Body of pancreas (tissue), 4 donors: ENCODE measurements at regions not wholly inside any gene's neighbourhood (a gene's known extent, or its start where the extent isn't known, plus 50 kb on each side); places are given as distances from the start of the nearest gene placed in this dataset.

Experiments
- ATAC-seq: fragments of 150-250 bp; one replicate; pipeline ENCODE4 v1.9.1; 2016
- DNase-seq, 4 donors: peaks; one replicate each; pipeline ENCODE4 v3.0.0-alpha.2; 2019
- H3K27ac ChIP-seq, 4 donors: fragments of 200-600 bp; sonication (generic); 1 replicate in 3 of 4; 2 replicates in 1 of 4; pipeline versions ENCODE4 v1.5.1 to v1.6.1; 2016 to 2019; ENCODE audit warnings: mild to moderate bottlenecking in 1 of 4, mixed read lengths in 1 of 4, moderate library complexity in 1 of 4
- H3K27me3 ChIP-seq, 2 donors: fragments of 200-600 bp; sonication (generic); one replicate each; pipeline ENCODE4 v1.6.0; 2016; ENCODE audit warnings: mild to moderate bottlenecking in 1 of 2
- H3K36me3 ChIP-seq, 2 donors: fragments of 200-600 bp; sonication (generic); replicated peaks in 1 of 2; 2 replicates each; pipeline ENCODE4 v1.5.1; 2016; ENCODE audit warnings: low read depth in 2 of 2; ENCODE audit not compliant: insufficient read depth in 1 of 2
- H3K4me1 ChIP-seq: fragments of 200-600 bp; sonication (generic); one replicate; pipeline ENCODE4 v1.6.0; 2016
- H3K4me3 ChIP-seq, 2 donors: fragments of 200-600 bp; sonication (generic); 1 replicate in 1 of 2; 2 replicates in 1 of 2; pipeline ENCODE4 v1.5.1; 2016 to 2019
- H3K9me3 ChIP-seq, 3 donors: fragments of 200-600 bp; sonication (generic); 1 replicate in 2 of 3; 2 replicates in 1 of 3; pipeline ENCODE4 v1.5.1; 2016
- POLR2A ChIP-seq, 3 donors: fragments of 450-650 bp; IDR thresholded peaks; one replicate each; pipeline ENCODE4 v1.6.1; 2016; ENCODE audit warnings: antibody characterized with exemption in 3 of 3, mild to moderate bottlenecking in 2 of 3
- WGBS, 2 donors: methylation state at CpG; one replicate each; pipeline ENCODE4 v1.1.5; 2017; 5-methylcytosine and 5-hydroxymethylcytosine counted together
- intact Hi-C: fragments of 100-400 bp; cut with DNase I; formaldehyde crosslinking; loops from one replicate; pipeline ENCODE4 v1.15.1; 2023
- TF ChIP-seq, protein P1 (sequence below), 7 experiments: fragments of 450-650 bp in 4 of 7; fragments of 200-600 bp in 3 of 7; sonication (generic) in 3 of 7; IDR thresholded peaks; one replicate each; pipeline ENCODE4 v1.5.1; 2016 to 2019; ENCODE audit warnings: antibody characterized with exemption in 7 of 7

DNA sequence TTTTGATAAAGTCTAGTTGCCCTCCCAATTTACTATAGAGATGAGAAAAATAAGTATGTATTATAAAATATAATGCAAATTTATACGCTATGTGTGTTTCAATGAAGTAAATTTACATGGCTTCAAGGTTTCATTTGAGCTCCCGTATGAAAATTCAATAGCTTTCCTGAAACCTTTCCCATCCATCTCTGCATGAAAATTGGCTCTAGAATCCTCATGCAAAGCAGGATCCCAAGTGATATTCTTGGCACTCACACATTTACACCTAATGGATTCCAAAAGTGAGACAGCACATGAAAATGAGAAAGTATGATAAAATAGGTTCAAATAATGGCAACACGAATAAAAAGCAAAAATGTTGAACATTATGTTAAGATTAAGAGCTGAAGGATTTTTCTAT is 1595.8 kb upstream of the SEL1L start:
- Histone ChIP-seq H3K27me3 (no peaks in the 10 kb centered on the region), H3K9me3 (no peaks in the 10 kb centered on the region), H3K27ac (no peak overlapping the region), H3K4me1 (no peaks in the 10 kb centered on the region), H3K4me3 (no peak overlapping the region), H3K36me3 (no peaks in the 10 kb centered on the region)
- ATAC-seq (no peak), DNase-seq (no peak)
- TF ChIP-seq, protein P1, sequence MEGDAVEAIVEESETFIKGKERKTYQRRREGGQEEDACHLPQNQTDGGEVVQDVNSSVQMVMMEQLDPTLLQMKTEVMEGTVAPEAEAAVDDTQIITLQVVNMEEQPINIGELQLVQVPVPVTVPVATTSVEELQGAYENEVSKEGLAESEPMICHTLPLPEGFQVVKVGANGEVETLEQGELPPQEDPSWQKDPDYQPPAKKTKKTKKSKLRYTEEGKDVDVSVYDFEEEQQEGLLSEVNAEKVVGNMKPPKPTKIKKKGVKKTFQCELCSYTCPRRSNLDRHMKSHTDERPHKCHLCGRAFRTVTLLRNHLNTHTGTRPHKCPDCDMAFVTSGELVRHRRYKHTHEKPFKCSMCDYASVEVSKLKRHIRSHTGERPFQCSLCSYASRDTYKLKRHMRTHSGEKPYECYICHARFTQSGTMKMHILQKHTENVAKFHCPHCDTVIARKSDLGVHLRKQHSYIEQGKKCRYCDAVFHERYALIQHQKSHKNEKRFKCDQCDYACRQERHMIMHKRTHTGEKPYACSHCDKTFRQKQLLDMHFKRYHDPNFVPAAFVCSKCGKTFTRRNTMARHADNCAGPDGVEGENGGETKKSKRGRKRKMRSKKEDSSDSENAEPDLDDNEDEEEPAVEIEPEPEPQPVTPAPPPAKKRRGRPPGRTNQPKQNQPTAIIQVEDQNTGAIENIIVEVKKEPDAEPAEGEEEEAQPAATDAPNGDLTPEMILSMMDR (IDR thresholded peaks at IDR 0.05) = no peak
- TF ChIP-seq POLR2A (IDR thresholded peaks at IDR 0.05) = no peak
- intact Hi-C loops = no loop called here
- WGBS, 2 donors = 82 to 83% methylated on average over 3 of the region's 3 CpGs

DNA sequence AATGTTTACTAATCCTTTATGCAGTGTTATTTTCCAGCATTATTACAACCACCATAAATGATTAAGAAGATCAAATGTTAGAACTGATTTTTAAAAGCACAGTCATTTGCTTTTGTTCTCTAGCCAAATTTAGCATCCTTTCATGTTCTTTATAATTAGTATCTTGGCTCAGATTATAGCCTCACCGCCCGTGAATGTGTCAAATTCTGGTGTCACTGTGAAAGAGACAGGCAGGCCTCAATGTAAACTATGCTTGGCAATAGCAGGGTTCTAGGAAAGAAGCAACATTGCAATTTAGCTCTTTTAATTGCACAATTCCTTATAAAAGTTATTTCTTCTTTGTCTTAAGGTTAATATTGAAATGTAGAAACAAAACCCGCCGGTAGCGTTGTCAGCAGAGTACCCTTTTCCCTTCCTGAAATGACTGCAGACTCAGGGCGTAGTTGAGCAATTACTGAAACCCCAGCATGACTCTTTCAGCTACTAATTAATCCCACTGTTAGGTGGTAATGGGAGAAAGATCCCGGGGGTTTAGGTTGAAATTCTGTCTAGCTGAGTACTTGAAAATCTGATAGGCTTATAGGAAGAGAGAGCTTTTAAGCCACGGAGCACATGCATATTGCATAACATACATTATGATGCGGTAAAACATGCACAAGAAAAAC is 1600.5 kb upstream of the SEL1L start:
- H3K9me3 ChIP-seq = no peaks in the 10 kb centered on the region
- no peak overlapping the region for H3K4me3 ChIP-seq
- DNase-seq (no peak), ATAC-seq (no peak)
- no peak overlapping the region for H3K27ac ChIP-seq
- no peaks in the 10 kb centered on the region for H3K36me3 ChIP-seq
- H3K27me3 ChIP-seq = no peaks in the 10 kb centered on the region
- TF ChIP-seq POLR2A (IDR thresholded peaks at IDR 0.05) = no peak
- TF ChIP-seq, protein P1 (IDR thresholded peaks at IDR 0.05) = no peak
- WGBS, 2 donors = 71 to 78% methylated on average over 9 of the region's 9 CpGs
- intact Hi-C loops = no loop called here
- no peaks in the 10 kb centered on the region for H3K4me1 ChIP-seq

DNA sequence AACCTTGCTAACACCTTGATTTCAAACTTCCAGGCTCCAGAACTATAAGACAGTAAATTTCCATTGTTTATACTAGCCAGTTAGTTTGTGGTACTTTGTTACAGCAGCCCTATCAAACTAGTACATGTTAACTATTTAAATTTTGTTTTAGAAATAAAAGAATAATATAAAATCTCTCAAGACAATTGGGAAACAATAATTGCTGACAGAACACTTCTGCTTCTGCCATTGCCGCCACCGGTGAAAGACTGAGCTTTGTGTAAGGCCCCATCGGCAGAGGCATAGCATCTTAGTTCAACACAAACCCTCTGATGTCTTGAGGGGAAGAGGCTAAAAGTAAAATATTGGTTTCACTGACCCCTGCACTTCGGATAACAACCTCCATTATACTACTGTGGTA is 1607.1 kb upstream of the SEL1L start:
- ATAC-seq (no peak), DNase-seq (no peak)
- 79 to 82% methylated on average over 4 of the region's 4 CpGs for WGBS, 2 donors
- Histone ChIP-seq H3K36me3 (no peaks in the 10 kb centered on the region), H3K4me3 (no peak overlapping the region), H3K27ac (no peak overlapping the region), H3K9me3 (no peaks in the 10 kb centered on the region), H3K4me1 (no peaks in the 10 kb centered on the region), H3K27me3 (no peaks in the 10 kb centered on the region)
- intact Hi-C loops = no loop called here
- TF ChIP-seq, protein P1 (IDR thresholded peaks at IDR 0.05) = no peak
- TF ChIP-seq POLR2A (IDR thresholded peaks at IDR 0.05) = no peak

- TF ChIP-seq, protein P1 (IDR thresholded peaks at IDR 0.05) = no peak
- TF ChIP-seq POLR2A (IDR thresholded peaks at IDR 0.05) = no peak
- H3K36me3 ChIP-seq = no peaks in the 10 kb centered on the region
Observed at GRCh38 chr14:83147006-83147405, 1613.4 kb upstream of the SEL1L start.

DNA sequence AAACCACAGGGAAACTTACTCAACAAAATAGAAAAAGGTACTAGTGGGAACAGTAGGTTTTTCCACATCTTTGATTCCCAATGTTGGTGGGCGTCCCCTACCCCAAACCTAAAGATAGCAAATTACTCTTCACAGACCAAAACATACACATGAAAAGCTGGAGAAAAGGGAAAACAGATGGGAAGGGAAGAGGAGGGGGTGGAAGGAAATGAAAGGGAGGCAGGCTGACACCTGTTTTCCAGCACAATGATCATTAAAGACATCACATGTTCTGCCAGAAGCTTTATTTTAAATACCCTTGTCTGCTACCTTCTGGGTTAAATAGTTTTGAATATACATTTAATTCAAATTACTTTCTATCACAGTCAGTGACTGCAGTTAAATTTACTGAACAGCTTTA is 1617.9 kb upstream of the SEL1L start:
- DNase-seq = no peak
- WGBS, 2 donors = 41 to 53% methylated on average over 1 of the region's 1 CpG
- H3K9me3 ChIP-seq = no peaks in the 10 kb centered on the region

More at GRCh38 chr14:83147006-83147405, 1613.4 kb upstream of the SEL1L start:
- Histone ChIP-seq H3K9me3 (no peaks in the 10 kb centered on the region), H3K4me3 (no peak overlapping the region), H3K27ac (no peak overlapping the region), H3K4me1 (no peaks in the 10 kb centered on the region), H3K27me3 (no peaks in the 10 kb centered on the region)
- no peak for ATAC-seq
- DNase-seq = no peak
- intact Hi-C loops = no loop called here
- 58 to 66% methylated on average over 3 of the region's 3 CpGs for WGBS, 2 donors

More for the DNA sequence above, 1617.9 kb upstream of the SEL1L start:
- intact Hi-C loops = no loop called here
- TF ChIP-seq, protein P1 (IDR thresholded peaks at IDR 0.05) = no peak
- no peak for TF ChIP-seq POLR2A (IDR thresholded peaks at IDR 0.05)
- Histone ChIP-seq H3K4me1 (no peaks in the 10 kb centered on the region), H3K4me3 (no peak overlapping the region), H3K36me3 (no peaks in the 10 kb centered on the region), H3K27ac (no peak overlapping the region), H3K27me3 (no peaks in the 10 kb centered on the region)
- no peak for ATAC-seq
